Lower lobe of right lung (tissue), 2 donors: ENCODE measurements at regions not wholly inside any gene's neighbourhood (a gene's known extent, or its start where the extent isn't known, plus 50 kb on each side); places are given as distances from the start of the nearest gene placed in this dataset.
"Not testable (repeated sequence)": the region's sequence is repeated elsewhere in the genome, so short reads cannot be mapped to it uniquely, and the experiment has no call there.

ENCODE experiments used
- ATAC-seq, 2 donors: fragments of 200-7000 bp; cut with Tn5 transposase; one replicate each; pipeline ENCODE4 v1.9.1; 2020 to 2022; ENCODE audit warnings: mild to moderate bottlenecking in 2 of 2, moderate library complexity in 2 of 2
- DNase-seq: peaks from one replicate; pipeline ENCODE4 v3.0.0-alpha.2; 2020
- H3K27ac ChIP-seq: fragments of 200-600 bp; one replicate; pipeline ENCODE4 v1.8.0; 2022
- H3K27me3 ChIP-seq: fragments of 200-600 bp; one replicate; pipeline ENCODE4 v1.8.0; 2022; ENCODE audit warnings: low read depth
- H3K36me3 ChIP-seq: fragments of 200-600 bp; one replicate; pipeline ENCODE4 v1.8.0; 2022; ENCODE audit warnings: mild to moderate bottlenecking
- H3K4me1 ChIP-seq: fragments of 200-600 bp; one replicate; pipeline ENCODE4 v1.8.0; 2022
- H3K4me3 ChIP-seq: fragments of 200-600 bp; one replicate; pipeline ENCODE4 v1.8.0; 2022; ENCODE audit warnings: mild to moderate bottlenecking
- H3K9me3 ChIP-seq: fragments of 200-600 bp; one replicate; pipeline ENCODE4 v1.8.0; 2022
- intact Hi-C: fragments of 100-400 bp; cut with DNase I; formaldehyde crosslinking; loops from one replicate; pipeline ENCODE4 v1.11.0; 2022
- TF ChIP-seq, protein P1 (sequence below): fragments of 200-600 bp; IDR thresholded peaks from one replicate; pipeline ENCODE4 v1.8.0; 2022; ENCODE audit warnings: antibody characterized with exemption, mild to moderate bottlenecking
- donor health status: DM: no; HTN: yes; CAD: no; lungs with severe emphysema.

DNA sequence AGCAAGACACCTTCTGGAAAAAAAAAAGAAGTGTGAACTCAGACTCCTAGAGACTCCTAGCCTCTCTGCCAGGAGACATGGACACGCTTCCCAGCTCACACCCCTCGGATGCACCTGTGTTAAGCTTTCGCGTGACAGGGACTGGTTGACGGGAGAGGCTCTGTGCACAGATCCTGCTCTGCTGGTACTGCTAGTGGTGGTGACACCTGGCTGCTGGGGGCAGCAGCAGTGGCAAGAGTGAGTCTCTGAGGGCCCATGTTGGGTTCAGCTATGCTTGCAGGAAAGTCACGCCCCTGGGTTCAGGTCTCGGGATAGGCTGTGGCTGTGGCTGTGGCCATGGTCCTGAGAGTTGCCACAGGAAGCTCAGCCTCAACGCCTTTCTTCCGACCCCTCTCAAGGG, 81.1 kb downstream of the XRCC2 start:
- ATAC-seq (no peak), DNase-seq (no peak)
- Histone ChIP-seq H3K4me3 (no peak overlapping the region), H3K4me1 (no peaks in the 10 kb centered on the region), H3K27me3 (no peaks in the 10 kb centered on the region), H3K27ac (no peak overlapping the region), H3K9me3 (no peaks in the 10 kb centered on the region), H3K36me3 (no peaks in the 10 kb centered on the region)
- intact Hi-C loops, result no loop called here
- TF ChIP-seq, protein P1, sequence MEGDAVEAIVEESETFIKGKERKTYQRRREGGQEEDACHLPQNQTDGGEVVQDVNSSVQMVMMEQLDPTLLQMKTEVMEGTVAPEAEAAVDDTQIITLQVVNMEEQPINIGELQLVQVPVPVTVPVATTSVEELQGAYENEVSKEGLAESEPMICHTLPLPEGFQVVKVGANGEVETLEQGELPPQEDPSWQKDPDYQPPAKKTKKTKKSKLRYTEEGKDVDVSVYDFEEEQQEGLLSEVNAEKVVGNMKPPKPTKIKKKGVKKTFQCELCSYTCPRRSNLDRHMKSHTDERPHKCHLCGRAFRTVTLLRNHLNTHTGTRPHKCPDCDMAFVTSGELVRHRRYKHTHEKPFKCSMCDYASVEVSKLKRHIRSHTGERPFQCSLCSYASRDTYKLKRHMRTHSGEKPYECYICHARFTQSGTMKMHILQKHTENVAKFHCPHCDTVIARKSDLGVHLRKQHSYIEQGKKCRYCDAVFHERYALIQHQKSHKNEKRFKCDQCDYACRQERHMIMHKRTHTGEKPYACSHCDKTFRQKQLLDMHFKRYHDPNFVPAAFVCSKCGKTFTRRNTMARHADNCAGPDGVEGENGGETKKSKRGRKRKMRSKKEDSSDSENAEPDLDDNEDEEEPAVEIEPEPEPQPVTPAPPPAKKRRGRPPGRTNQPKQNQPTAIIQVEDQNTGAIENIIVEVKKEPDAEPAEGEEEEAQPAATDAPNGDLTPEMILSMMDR, result no peak

DNA sequence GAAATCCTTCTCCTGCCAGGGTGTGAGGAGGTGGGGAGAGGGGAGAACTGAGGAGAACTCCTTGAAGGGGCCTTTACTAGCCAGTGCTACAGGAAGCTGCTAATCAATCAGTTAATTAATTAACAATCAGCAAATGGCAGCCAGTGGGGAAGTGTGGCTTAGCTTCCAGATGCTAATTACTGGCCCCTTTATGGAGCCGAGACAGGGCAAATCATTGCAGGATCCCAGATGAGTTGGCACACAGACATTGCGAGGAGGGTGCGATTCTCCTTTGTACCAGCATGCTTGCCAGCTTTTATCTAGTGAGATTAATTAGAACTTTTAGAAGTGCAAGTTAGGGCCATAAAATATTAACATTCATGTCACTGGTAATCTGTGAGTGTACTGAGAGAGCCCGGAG, 84.0 kb downstream of the XRCC2 start:
- Histone ChIP-seq H3K27me3 (no peaks in the 10 kb centered on the region), H3K9me3 (no peaks in the 10 kb centered on the region), H3K27ac (no peak overlapping the region), H3K36me3 (no peaks in the 10 kb centered on the region), H3K4me3 (no peak overlapping the region), H3K4me1 (no peaks in the 10 kb centered on the region)
- no peak for ATAC-seq
- no peak for DNase-seq
- TF ChIP-seq, protein P1, result no peak
- intact Hi-C loops, result no loop called here

DNA sequence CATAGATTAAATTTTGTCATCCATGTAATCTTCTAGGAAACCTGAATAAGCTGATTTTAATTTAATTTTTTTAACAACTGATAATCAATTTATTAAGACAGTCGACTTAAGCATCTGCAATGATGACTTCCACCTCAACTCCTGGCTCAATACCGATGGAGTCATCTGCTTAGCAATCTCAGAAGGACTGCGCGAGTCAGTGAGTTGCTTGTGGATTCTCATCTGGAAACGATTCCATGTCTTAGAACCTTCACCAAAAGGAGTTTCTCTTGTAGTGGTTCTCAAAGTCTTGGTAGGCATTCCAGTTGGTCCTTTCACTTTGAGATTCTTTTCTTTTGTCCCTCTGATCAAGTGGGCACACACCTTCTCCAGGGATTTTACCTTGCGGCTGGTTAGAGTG, 85.5 kb downstream of the XRCC2 start:
- DNase-seq (no peak), ATAC-seq (no peak)
- Histone ChIP-seq H3K4me3 (no peak overlapping the region), H3K4me1 (no peaks in the 10 kb centered on the region), H3K27ac (no peak overlapping the region), H3K27me3 (no peaks in the 10 kb centered on the region), H3K36me3 (no peaks in the 10 kb centered on the region), H3K9me3 (no peaks in the 10 kb centered on the region)
- TF ChIP-seq, protein P1, result no peak
- intact Hi-C loops, result no loop called here

DNA sequence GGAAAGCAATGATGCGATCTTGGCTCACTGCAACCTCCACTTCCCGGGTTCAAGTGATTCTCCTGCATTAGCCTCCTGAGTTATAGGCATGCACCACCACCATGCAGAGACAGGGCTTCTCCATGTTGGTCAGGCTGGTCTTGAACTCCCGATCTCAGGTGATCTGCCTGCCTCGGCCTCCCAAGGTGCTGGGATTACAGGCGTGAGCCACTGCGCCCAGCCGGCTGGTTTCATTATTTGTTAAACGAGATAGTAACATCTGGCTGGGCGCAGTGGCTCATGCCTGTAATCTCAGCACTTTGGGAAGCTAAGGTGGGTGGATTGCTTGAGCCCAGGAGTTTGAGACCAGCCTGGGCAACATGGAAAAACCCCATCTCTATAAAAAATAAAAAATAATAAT, 86.1 kb downstream of the XRCC2 start:
- DNase-seq, H3K27ac ChIP-seq, ATAC-seq, H3K9me3 ChIP-seq, intact Hi-C loops, H3K4me1 ChIP-seq, H3K27me3 ChIP-seq, H3K36me3 ChIP-seq, H3K4me3 ChIP-seq: not testable (repeated sequence)

DNA sequence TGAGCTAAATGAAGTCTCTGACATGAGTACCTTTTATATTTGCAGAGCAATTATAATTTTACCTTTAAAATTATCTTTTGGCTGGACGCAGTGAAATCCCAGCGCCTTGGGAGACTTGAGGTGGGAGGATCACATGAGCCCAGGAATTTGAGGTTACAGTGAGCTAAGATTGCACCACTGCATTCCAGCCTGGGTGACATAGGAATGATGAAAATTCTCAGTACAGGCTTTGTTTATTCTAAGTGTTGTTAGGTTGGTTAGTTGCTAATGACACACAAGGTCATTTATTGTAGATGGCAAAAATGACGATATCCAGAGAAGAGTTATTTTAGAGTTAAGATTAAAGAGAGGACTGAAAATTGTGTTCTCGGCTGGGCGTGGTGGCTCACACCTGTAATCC, 87.6 kb downstream of the XRCC2 start:
- H3K4me1 ChIP-seq, result no peaks in the 10 kb centered on the region
- intact Hi-C loops, result no loop called here
- DNase-seq, result no peak
- no peaks in the 10 kb centered on the region for H3K27me3 ChIP-seq
- no peaks in the 10 kb centered on the region for H3K9me3 ChIP-seq
- TF ChIP-seq, protein P1, result no peak
- H3K4me3 ChIP-seq, result no peak overlapping the region
- no peaks in the 10 kb centered on the region for H3K36me3 ChIP-seq
- no peak overlapping the region for H3K27ac ChIP-seq
- ATAC-seq, result peak; percentile 72 to 90

DNA sequence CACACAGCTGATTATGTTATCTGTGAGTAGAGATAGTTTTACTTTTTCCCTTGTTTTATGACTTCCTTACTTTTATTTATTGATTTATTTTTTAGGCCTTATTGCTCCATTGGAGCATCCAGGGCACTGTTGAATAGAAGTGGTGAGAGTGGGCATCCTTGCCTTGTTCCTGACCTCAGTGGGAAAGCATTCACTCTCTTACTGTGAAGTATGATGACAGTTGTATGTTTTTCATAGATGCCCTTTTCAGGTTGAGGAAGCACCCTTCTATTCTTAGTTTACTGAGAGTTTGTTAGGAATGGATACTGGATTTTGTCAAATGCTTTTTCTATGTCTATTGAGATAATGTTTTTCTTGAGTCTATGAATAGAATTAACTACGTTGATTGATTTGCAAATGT, 88.6 kb downstream of the XRCC2 start:
- Histone ChIP-seq H3K27ac (no peak overlapping the region), H3K36me3 (no peaks in the 10 kb centered on the region), H3K9me3 (no peaks in the 10 kb centered on the region), H3K27me3 (no peaks in the 10 kb centered on the region), H3K4me3 (no peak overlapping the region), H3K4me1 (no peaks in the 10 kb centered on the region)
- no peak for ATAC-seq
- TF ChIP-seq, protein P1, result no peak
- DNase-seq, result no peak
- intact Hi-C loops, result no loop called here
